LNCaP clone FGC (cell line): ENCODE measurements at regions not wholly inside any gene's neighbourhood (a gene's known extent, or its start where the extent isn't known, plus 50 kb on each side); places are given as distances from the start of the nearest gene placed in this dataset.
"Not testable (repeated sequence)": the region's sequence is repeated elsewhere in the genome, so short reads cannot be mapped to it uniquely, and the experiment has no call there.

Experiments used
- DNase-seq: peaks from one replicate; pipeline ENCODE4 v3.0.0-alpha.2; 2011; ENCODE audit warnings: low read depth
- H3K4me3 ChIP-seq: 2 replicates; pipeline ENCODE4 v1.5.1; 2011; ENCODE audit warnings: mild to moderate bottlenecking, low read depth, low read length, control low read depth
- CTCF ChIP-seq: IDR thresholded peaks from 2 replicates; pipeline ENCODE4 v1.5.1; 2012; ENCODE audit warnings: mild to moderate bottlenecking; ENCODE audit not compliant: control insufficient read depth, insufficient read depth; ENCODE audit errors: extremely low read depth

GRCh38 chr5:12690361-12690760 is 786.1 kb upstream of the CTNND2 start:
- no peak for TF ChIP-seq CTCF
- no peak overlapping the region for H3K4me3 ChIP-seq
- no peak for DNase-seq

GRCh38 chr5:12683249-12683648 is 779.0 kb upstream of the CTNND2 start:
- no peak for TF ChIP-seq CTCF
- DNase-seq, result no peak
- H3K4me3 ChIP-seq, result no peak overlapping the region

DNA sequence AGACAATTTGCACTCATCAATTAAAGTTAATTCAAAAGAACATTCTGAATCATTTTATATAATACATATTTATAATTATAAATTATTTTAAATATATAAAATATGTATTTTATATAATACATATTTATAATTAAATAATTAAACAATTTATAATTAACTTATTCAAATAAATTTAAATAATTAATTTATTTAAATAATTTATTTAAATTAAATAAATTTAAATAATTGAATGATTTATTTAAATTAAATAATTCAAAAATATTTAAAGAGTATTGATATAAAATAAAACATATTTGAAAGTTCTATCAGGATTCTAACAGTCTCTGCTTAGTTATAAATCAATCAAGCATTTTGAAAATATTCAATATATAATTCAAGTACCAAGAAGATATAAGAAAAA is 775.5 kb upstream of the CTNND2 start:
- no peak for TF ChIP-seq CTCF
- no peak for DNase-seq
- no peak overlapping the region for H3K4me3 ChIP-seq

GRCh38 chr5:12675959-12676358 is 771.7 kb upstream of the CTNND2 start:
- H3K4me3 ChIP-seq, result no peak overlapping the region
- no peak for TF ChIP-seq CTCF
- no peak for DNase-seq

DNA sequence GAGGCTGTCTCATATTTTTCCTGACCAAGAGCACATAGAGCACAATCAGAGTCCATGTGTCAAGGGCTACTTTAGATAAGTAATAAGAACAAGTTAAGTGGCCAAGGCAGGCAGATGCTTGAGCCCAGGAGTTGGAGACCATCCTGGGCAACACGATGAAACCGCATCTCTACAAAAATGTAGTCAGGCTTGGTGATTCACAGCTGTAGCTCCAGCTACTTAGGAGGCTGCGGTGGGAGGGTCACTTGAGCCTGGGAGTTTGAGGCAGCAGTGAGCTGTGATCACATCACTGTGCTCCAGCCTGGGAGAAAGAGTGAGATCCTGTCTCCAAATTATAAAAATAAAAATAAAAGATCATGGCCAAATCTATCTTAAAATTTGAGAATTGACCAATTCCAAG is 767.9 kb upstream of the CTNND2 start:
- TF ChIP-seq CTCF, result no peak
- H3K4me3 ChIP-seq, result no peak overlapping the region
- no peak for DNase-seq

GRCh38 chr5:12669326-12669725 is 765.1 kb upstream of the CTNND2 start:
- DNase-seq, result no peak
- no peak for TF ChIP-seq CTCF
- H3K4me3 ChIP-seq, result no peak overlapping the region

DNA sequence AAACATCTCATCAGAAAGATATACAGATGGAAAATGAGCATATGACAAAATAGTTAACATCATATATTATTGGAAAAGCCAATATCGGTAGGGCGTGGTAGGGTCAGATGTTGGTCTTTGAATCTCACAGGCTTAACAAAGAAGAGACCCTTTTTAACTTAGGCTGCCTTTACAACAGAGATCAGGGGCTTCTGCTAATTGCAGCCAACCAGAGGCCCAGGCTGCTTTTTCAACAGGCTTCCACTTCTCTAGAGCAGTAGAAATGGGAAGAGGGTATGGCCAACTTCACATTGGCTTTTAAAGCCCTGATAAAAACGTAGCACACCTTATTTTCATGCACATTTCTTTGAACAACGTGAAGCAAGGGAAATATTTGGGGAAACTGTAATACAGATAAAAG is 764.3 kb upstream of the CTNND2 start:
- TF ChIP-seq CTCF, result no peak
- H3K4me3 ChIP-seq, result no peak overlapping the region
- DNase-seq, result no peak

DNA sequence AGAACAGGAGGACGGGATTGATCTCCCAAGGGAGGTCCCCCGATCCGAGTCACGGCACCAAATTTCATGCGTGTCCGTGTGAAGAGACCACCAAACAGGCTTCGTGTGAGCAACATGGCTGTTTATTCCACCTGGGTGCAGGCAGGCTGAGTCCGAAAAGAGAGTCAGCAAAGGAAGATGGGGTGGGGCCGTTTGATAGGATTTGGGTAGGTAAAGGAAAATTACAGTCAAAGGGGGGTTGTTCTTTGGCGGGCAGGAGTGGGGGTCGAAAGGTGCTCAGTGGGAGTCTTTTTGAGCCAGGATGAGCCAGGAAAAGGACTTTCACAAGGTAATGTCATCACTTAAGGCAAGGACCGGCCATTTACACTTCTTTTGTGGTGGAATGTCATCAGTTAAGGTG is 763.6 kb upstream of the CTNND2 start:
- DNase-seq, H3K4me3 ChIP-seq: not testable (repeated sequence)

DNA sequence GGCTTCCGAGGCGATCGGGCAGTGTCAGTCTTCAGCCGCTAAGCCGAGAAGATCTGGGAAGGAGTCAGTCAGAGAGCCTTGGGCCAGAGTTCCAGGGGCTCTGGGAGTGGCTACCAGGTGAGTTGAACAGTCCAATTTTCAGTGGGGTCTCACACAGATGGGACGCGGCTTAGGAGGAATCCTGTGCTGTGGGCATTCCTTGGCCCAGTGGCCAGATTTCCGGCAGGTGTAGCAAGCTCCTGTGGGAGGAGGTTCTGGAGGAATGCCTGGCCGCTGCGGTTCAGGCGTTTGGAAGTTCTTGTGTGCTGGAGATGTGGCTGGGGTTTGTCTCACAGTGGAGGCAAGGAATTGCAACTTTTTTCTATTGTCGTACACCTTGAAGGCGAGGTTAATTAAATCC is 761.5 kb upstream of the CTNND2 start:
- not testable (repeated sequence) for H3K4me3 ChIP-seq

More for the DNA sequence above, 761.5 kb upstream of the CTNND2 start:
- DNase-seq, result not testable (repeated sequence)
